Lung (tissue), 11 donors: ENCODE measurements at regions not wholly inside any gene's neighbourhood (a gene's known extent, or its start where the extent isn't known, plus 50 kb on each side); places are given as distances from the start of the nearest gene placed in this dataset.

Source experiments
- ATAC-seq: fragments of 200-7000 bp; cut with Tn5 transposase; one replicate; pipeline ENCODE4 v1.9.1; 2020; ENCODE audit warnings: moderate number of reproducible peaks; ENCODE audit not compliant: insufficient read depth, low FRiP score
- DNase-seq, 3 donors: peaks; one replicate each; pipeline ENCODE4 v3.0.0-alpha.2; 2013 to 2017
- H3K27ac ChIP-seq, 2 donors: one replicate each; pipeline ENCODE4 v1.5.1; 2013; ENCODE audit warnings: mild to moderate bottlenecking in 2 of 2, moderate library complexity in 2 of 2, control low read depth in 1 of 2, inconsistent platforms in 1 of 2, low read depth in 1 of 2, low read length in 1 of 2
- H3K27me3 ChIP-seq, 3 donors: one replicate each; pipeline ENCODE4 v1.5.1; 2013; ENCODE audit warnings: low read length in 2 of 3; ENCODE audit not compliant: control insufficient read depth in 3 of 3, insufficient read depth in 3 of 3
- H3K36me3 ChIP-seq, 4 donors: one replicate each; pipeline ENCODE4 v1.5.1; 2013; ENCODE audit warnings: low read length in 4 of 4, mild to moderate bottlenecking in 1 of 4, moderate library complexity in 1 of 4; ENCODE audit not compliant: control insufficient read depth in 4 of 4, insufficient read depth in 4 of 4
- H3K4me1 ChIP-seq, 5 donors: one replicate each; pipeline ENCODE4 v1.5.1; 2013; ENCODE audit warnings: low read length in 5 of 5, mild to moderate bottlenecking in 2 of 5, moderate library complexity in 1 of 5; ENCODE audit not compliant: control insufficient read depth in 5 of 5, insufficient read depth in 5 of 5
- H3K4me3 ChIP-seq: one replicate; pipeline ENCODE4 v1.5.1; 2013; ENCODE audit warnings: mild to moderate bottlenecking, control low read depth, moderate library complexity
- H3K9ac ChIP-seq, 2 donors: one replicate each; pipeline ENCODE4 v1.5.1; 2013; ENCODE audit warnings: low read length in 2 of 2, control low read depth in 1 of 2; ENCODE audit not compliant: insufficient read depth in 1 of 2
- H3K9me3 ChIP-seq, 4 donors: one replicate each; pipeline ENCODE4 v1.5.1; 2013; ENCODE audit warnings: low read length in 3 of 4, mild to moderate bottlenecking in 1 of 4, moderate library complexity in 1 of 4; ENCODE audit not compliant: control insufficient read depth in 4 of 4, insufficient read depth in 3 of 4
- CTCF ChIP-seq: IDR thresholded peaks from 2 replicates; pipeline ENCODE4 v1.5.1; 2012; ENCODE audit warnings: mild to moderate bottlenecking; ENCODE audit errors: control extremely low read depth, extremely low read depth
- WGBS, 2 donors: extraction: QIAGEN DNeasy Blood & Tissue Kit; methylation state at CpG; one replicate each; pipeline ENCODE4 v1.1.7; 2013; 5-methylcytosine and 5-hydroxymethylcytosine counted together
- donor health status: control.
- donor health status: control.
- donor health status: Bipolar disorder and iron deficiency.
- donor health status: healthy.
- donor health status: DM: yes; HTN: yes; CAD: no.

- no peaks in the 10 kb centered on the region for H3K27me3 ChIP-seq
- no peak overlapping the region for H3K4me3 ChIP-seq
- H3K9me3 ChIP-seq: peaks cover 0 to 3% (median 0%) of the 10 kb centered on the region in 4 donors
- no peak overlapping the region for H3K27ac ChIP-seq
- DNase-seq (no peak), ATAC-seq (no peak)
- H3K36me3 ChIP-seq: no peaks in the 10 kb centered on the region
- 82 to 86% methylated on average over 9 of the region's 9 CpGs for WGBS, 2 donors
- H3K4me1 ChIP-seq: no peaks in the 10 kb centered on the region
- no peak overlapping the region for H3K9ac ChIP-seq
- no peak for TF ChIP-seq CTCF
These were observed 424.1 kb downstream of the MED10 start for GRCh38 chr5:5954275-5954598.

- DNase-seq (no peak), ATAC-seq (no peak)
- TF ChIP-seq CTCF: no peak
- no peak overlapping the region for H3K27ac ChIP-seq
- no peaks in the 10 kb centered on the region for H3K36me3 ChIP-seq
- H3K4me1 ChIP-seq: no peaks in the 10 kb centered on the region
- WGBS, 2 donors: 81 to 87% methylated on average over 12 of the region's 12 CpGs
- no peak overlapping the region for H3K4me3 ChIP-seq
- H3K27me3 ChIP-seq: no peaks in the 10 kb centered on the region
- no peak overlapping the region for H3K9ac ChIP-seq
- peaks cover 0 to 3% (median 0%) of the 10 kb centered on the region in 4 donors for H3K9me3 ChIP-seq
These were observed 424.6 kb downstream of the MED10 start for GRCh38 chr5:5953584-5954274.

GRCh38 chr5:5951953-5952352 is 426.4 kb downstream of the MED10 start:
- H3K36me3 ChIP-seq: no peaks in the 10 kb centered on the region
- ATAC-seq: no peak
- H3K27ac ChIP-seq: no peak overlapping the region
- WGBS, 2 donors: 68 to 74% methylated on average over 3 of the region's 3 CpGs
- H3K9me3 ChIP-seq: peaks cover 0 to 3% (median 0%) of the 10 kb centered on the region in 4 donors
- H3K27me3 ChIP-seq: no peaks in the 10 kb centered on the region
- no peak for DNase-seq
- H3K4me3 ChIP-seq: no peak overlapping the region
- no peak overlapping the region for H3K9ac ChIP-seq
- H3K4me1 ChIP-seq: no peaks in the 10 kb centered on the region
- no peak for TF ChIP-seq CTCF

GRCh38 chr5:5950658-5951057 is 427.7 kb downstream of the MED10 start:
- no peaks in the 10 kb centered on the region for H3K27me3 ChIP-seq
- 47 to 52% methylated on average over 5 of the region's 5 CpGs for WGBS, 2 donors
- no peak overlapping the region for H3K4me3 ChIP-seq
- H3K9ac ChIP-seq: no peak overlapping the region
- no peaks in the 10 kb centered on the region for H3K9me3 ChIP-seq
- no peaks in the 10 kb centered on the region for H3K36me3 ChIP-seq
- DNase-seq (no peak), ATAC-seq (no peak)
- TF ChIP-seq CTCF: no peak
- no peaks in the 10 kb centered on the region for H3K4me1 ChIP-seq
- no peak overlapping the region for H3K27ac ChIP-seq
